NT2/D1 (cell line): ENCODE measurements at regions not wholly inside any gene's neighbourhood (a gene's known extent, or its start where the extent isn't known, plus 50 kb on each side); places are given as distances from the start of the nearest gene placed in this dataset.

Source experiments
- DNase-seq: peaks from one replicate; pipeline ENCODE4 v3.0.0-alpha.2; 2011; ENCODE audit warnings: low read depth, low spot score
- H3K27me3 ChIP-seq: 2 replicates; pipeline ENCODE4 v1.6.0; 2011; ENCODE audit warnings: mild to moderate bottlenecking; ENCODE audit not compliant: insufficient read length, insufficient read depth
- H3K36me3 ChIP-seq: 2 replicates; pipeline ENCODE4 v1.6.1; 2011; ENCODE audit warnings: mild to moderate bottlenecking, low read length, mixed read lengths; ENCODE audit not compliant: insufficient read depth, insufficient read length
- H3K4me1 ChIP-seq: 2 replicates; pipeline ENCODE4 v1.5.1; 2011; ENCODE audit not compliant: insufficient read depth, insufficient read length
- H3K4me3 ChIP-seq: 2 replicates; pipeline ENCODE4 v1.5.1; 2011; ENCODE audit warnings: low read depth; ENCODE audit not compliant: insufficient read length
- H3K9ac ChIP-seq: 2 replicates; pipeline ENCODE4 v1.6.0; 2011; ENCODE audit warnings: low read depth; ENCODE audit not compliant: insufficient read length
- H3K9me3 ChIP-seq: 2 replicates; pipeline ENCODE4 v1.5.1; 2011; ENCODE audit warnings: mild to moderate bottlenecking, low read length; ENCODE audit not compliant: insufficient read depth
- SUZ12 ChIP-seq: IDR thresholded peaks from 2 replicates; pipeline ENCODE4 v1.6.1; 2011; ENCODE audit not compliant: insufficient read length, insufficient read depth; ENCODE audit errors: extremely low read depth
- YY1 ChIP-seq: IDR thresholded peaks from 2 replicates; pipeline ENCODE4 v1.6.1; 2011; ENCODE audit not compliant: insufficient read length, insufficient read depth
- ZNF274 ChIP-seq: IDR thresholded peaks from 2 replicates; pipeline ENCODE4 v1.6.1; 2011; ENCODE audit warnings: mild to moderate bottlenecking, low read depth, low read length

DNA sequence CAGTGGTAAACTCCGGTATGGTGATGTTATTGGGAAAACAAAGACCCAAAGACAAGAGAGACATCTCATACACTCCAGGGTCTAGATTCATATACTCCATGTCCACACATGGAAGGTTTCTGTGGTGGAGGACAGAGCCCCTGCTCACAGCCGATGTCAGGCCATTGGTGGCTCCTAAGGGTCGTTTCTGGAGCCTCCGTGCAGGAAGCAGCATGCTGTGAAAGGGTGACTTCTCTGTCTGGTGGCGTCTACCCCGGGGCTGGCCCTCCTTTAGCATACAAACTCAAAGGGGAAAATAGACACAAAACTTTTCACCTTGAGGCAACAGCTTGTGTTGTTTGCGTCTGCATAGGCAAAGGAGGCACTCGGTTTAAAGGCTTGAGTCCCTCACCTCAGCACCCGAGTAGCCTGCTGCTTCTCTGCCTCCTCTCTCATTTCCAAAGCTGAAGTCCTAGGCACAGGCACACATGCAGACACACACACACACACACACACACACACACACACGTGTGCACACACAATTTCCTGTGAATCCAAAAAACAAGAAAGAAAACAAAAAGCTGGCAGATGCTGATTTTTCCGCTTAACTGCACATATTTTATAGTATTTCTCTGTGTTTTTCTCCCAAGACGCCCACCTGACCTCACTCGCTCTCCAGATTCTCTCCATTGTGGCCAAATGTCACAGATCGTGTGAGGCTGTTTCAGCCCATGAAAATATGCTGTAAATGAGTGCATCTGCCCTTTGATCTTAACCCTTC is 601.4 kb upstream of the MGMT start:
- Histone ChIP-seq H3K4me1 (peaks cover 2% of the 10 kb centered on the region), H3K9ac (no peak overlapping the region), H3K9me3 (no peaks in the 10 kb centered on the region), H3K36me3 (no peaks in the 10 kb centered on the region), H3K27me3 (no peaks in the 10 kb centered on the region), H3K4me3 (no peak overlapping the region)
- no peak for DNase-seq
- no peak for TF ChIP-seq YY1
- no peak for TF ChIP-seq ZNF274
- no peak for TF ChIP-seq SUZ12

DNA sequence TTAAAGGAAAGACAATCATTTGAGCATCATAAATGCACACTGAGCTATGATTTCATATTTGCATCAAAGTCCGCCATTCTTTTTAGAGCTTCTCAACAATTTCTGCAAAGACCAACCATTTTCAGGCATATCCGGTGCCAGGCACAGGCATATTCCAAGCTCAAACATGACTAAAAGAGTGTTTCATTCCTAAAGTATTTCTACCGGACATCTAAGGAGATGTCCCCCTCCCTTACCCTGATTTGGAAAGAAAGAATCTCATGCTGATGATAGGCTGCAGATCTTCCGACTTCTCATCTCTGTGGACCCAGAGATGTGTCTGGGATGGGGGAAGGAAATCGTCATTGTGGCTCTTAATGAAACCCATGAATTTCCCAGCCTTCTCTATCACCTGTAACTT is 600.5 kb upstream of the MGMT start:
- Histone ChIP-seq H3K4me3 (no peak overlapping the region), H3K9me3 (no peaks in the 10 kb centered on the region), H3K9ac (no peak overlapping the region), H3K4me1 (no peaks in the 10 kb centered on the region), H3K36me3 (no peaks in the 10 kb centered on the region), H3K27me3 (no peaks in the 10 kb centered on the region)
- no peak for DNase-seq
- no peak for TF ChIP-seq SUZ12
- TF ChIP-seq ZNF274: no peak
- no peak for TF ChIP-seq YY1

DNA sequence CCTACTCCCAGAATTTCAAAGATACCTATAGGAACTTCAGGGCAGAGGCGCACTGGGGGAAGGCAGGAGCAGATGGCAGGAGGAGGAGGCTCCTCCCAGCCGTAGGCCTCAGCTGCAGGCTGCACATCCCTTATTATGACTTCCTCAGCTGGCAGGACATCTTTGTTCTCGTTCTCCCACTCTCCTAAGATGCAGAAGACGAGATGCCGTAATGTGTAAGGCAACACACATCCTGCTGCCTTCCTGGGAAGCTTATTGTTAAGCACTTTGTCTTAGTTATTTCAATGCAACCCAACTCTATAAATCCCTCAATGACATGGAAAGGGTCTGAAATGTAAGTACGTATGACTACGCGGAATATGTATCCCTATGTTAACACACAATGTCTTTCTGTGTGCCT is 599.8 kb upstream of the MGMT start:
- no peak for DNase-seq
- H3K9ac ChIP-seq: no peak overlapping the region
- TF ChIP-seq SUZ12 (no peak), YY1 (no peak), ZNF274 (no peak)

DNA sequence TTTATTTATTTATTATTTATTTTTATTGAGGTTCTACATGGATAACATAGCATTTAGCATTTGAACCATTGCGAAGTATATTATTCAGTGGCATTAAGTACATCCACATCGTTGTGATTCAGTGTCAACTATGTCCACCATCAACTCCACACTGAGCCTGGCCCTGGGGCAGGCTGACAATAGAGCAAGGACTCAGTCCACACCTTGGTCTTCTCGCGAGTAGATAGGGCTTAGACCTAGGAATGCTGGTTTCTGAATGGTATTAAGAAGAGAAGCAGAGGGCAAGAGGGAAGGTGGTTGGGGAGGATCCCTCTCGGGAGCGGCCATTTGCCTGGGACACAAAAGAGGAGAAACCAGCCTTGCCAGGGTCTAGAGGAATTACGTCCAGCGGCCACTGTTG is 599.2 kb upstream of the MGMT start:
- Histone ChIP-seq H3K4me1 (no peaks in the 10 kb centered on the region), H3K27me3 (no peaks in the 10 kb centered on the region), H3K9ac (no peak overlapping the region), H3K4me3 (no peak overlapping the region), H3K36me3 (no peaks in the 10 kb centered on the region), H3K9me3 (no peaks in the 10 kb centered on the region)
- TF ChIP-seq ZNF274: no peak
- TF ChIP-seq SUZ12: no peak
- TF ChIP-seq YY1: no peak
- no peak for DNase-seq

More for the DNA sequence above, 599.8 kb upstream of the MGMT start:
- Histone ChIP-seq H3K4me1 (no peaks in the 10 kb centered on the region), H3K4me3 (no peak overlapping the region), H3K27me3 (no peaks in the 10 kb centered on the region), H3K9me3 (no peaks in the 10 kb centered on the region), H3K36me3 (no peaks in the 10 kb centered on the region)

DNA sequence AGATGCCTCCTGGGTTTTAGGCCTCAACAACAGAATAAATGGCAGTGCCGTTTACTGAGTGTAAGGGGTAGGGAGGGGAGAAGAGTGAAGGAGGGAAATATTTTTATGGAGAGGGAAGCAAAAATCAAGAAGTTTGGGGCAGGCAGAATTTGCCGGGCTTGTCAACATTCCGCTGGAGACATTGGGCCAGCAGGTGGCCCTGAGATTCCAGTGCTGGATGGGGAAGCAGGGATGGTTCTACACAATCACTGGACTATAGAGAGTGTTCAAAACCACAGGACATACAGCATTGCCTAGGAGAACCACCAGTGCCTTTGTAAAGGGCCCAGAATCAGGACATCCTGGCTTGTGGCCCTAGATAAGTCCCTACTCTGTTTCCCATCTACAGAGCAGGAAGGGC is 598.6 kb upstream of the MGMT start:
- TF ChIP-seq SUZ12 (no peak), YY1 (no peak), ZNF274 (no peak)
- H3K4me1 ChIP-seq: no peaks in the 10 kb centered on the region
- H3K9me3 ChIP-seq: no peaks in the 10 kb centered on the region
- no peaks in the 10 kb centered on the region for H3K36me3 ChIP-seq
- no peak overlapping the region for H3K4me3 ChIP-seq
- DNase-seq: no peak
- no peaks in the 10 kb centered on the region for H3K27me3 ChIP-seq
- no peak overlapping the region for H3K9ac ChIP-seq

DNA sequence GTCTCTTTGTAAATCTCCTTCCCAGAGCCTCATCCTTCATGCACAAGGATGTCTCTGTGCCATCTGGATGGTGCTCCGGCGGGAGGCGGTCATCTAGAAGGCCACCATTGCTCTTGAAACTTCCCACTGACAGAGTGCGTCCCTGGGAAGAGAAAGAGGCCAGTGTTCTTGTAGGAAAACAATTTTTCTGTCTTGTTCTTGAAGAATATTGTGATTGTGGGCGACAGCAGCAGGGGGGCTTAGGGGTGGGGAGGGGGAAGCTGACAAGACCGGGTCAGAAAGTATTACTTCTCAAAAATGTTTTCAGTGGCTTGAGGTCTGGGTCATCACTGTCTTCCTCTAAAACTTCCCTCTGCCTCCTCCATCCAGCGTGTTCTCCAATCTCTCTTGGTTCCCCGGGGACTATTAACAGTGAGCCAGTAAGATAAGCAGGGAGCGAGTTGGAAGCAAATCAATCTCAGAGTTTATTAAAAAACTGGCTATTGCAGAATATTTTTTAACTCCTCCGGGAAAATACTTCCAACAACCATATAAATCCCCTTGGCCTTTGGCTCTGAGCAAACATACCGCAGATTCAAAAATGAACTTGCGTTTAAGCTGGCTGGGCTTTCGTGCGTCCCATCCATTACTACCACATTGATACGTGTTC is 597.8 kb upstream of the MGMT start:
- no peaks in the 10 kb centered on the region for H3K36me3 ChIP-seq
- H3K4me3 ChIP-seq: no peak overlapping the region
- H3K9ac ChIP-seq: no peak overlapping the region
- DNase-seq: no peak
- H3K9me3 ChIP-seq: no peaks in the 10 kb centered on the region
- no peak for TF ChIP-seq SUZ12
- no peak for TF ChIP-seq YY1
- TF ChIP-seq ZNF274: no peak
- H3K27me3 ChIP-seq: no peaks in the 10 kb centered on the region
- H3K4me1 ChIP-seq: no peaks in the 10 kb centered on the region

DNA sequence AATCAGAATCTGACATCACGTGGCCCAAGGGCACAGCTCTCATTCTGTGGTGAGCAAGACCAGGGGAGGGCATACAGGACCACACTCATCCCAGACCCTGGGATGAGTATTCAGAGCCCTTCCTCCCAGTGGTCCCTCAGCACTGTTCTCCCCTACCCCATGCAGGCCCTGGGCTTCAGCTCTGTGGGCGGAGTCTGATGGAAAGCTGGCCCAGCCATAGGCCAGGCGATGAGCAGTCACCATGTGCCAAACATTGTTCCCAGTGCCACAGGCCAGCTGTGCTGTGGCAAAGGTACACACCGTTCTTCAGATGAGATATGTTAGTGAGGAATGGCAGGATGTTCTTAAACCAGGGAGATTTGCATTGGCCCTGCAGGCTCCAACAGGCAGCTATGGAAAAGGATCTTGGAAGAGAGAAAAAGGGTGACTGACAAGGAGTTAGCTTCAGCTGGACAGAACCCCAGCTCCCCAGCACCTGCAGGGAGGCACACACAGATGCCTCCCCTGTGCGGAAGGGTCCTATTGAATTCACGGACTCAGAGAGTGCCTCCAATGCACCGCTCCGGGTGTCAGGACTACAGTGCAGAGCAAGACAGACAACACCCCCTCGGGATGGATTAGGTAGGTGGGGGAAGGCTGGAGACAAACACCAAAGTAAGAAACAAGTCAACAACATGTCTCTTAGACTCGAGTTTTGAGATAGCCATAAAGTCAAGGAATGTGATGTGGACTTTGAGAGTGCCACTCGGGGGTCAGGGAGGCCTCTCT is 596.0 kb upstream of the MGMT start:
- DNase-seq: no peak
- Histone ChIP-seq H3K27me3 (no peaks in the 10 kb centered on the region), H3K4me1 (no peaks in the 10 kb centered on the region), H3K36me3 (no peaks in the 10 kb centered on the region), H3K4me3 (no peak overlapping the region), H3K9ac (no peak overlapping the region), H3K9me3 (no peaks in the 10 kb centered on the region)
- TF ChIP-seq YY1 (no peak), ZNF274 (no peak), SUZ12 (no peak)
